ENCODE measurements at regions not wholly inside any gene's neighbourhood (a gene's known extent, or its start where the extent isn't known, plus 50 kb on each side); places are given as distances from the start of the nearest gene placed in this dataset.

- no peak overlapping the region for H3K4me3 Mint-ChIP-seq
- no peak for DNase-seq (ENCODE audit: low spot score)
- ChIA-PET CTCF (no interaction called here), POLR2A (interaction anchor here (0.5 kb wide), 1 partner anchor 505 kb away, joined by 3 read pairs; no protein-coding TSS in a partner anchor)
- TF ChIP-seq ZNF423 (CRISPR knock-in tag; IDR thresholded peaks at IDR 0.05): no peak
- TF ChIP-seq SOX15 (CRISPR knock-in tag; IDR thresholded peaks at IDR 0.05): no peak
- no peak for TF ChIP-seq GABPB1 (CRISPR knock-in tag; IDR thresholded peaks at IDR 0.05)
- no peak for TF ChIP-seq ZNF416 (CRISPR knock-in tag; IDR thresholded peaks at IDR 0.05)
- TF ChIP-seq OVOL2 (CRISPR knock-in tag; IDR thresholded peaks at IDR 0.05; ENCODE audit: borderline replicate concordance): no peak
- TF ChIP-seq ELF4 (CRISPR knock-in tag; IDR thresholded peaks at IDR 0.05; ENCODE audit: low read depth): no peak
- no peak for ATAC-seq
- no peaks in the 10 kb centered on the region for H3K27me3 Mint-ChIP-seq (ENCODE audit: low read depth)
- peaks cover 5% of the 10 kb centered on the region for H3K9me3 Mint-ChIP-seq
- H3K27ac Mint-ChIP-seq: no peak overlapping the region
- 0 out of 2 replicates have a peak, but pooled peaks cover 4% of the 10 kb centered on the region for H3K36me3 Mint-ChIP-seq
- H3K4me1 Mint-ChIP-seq: peaks cover 15% of the 10 kb centered on the region
These were observed 499.5 kb downstream of the AACS start for GRCh38 chr12:125564753-125565152.

- no peak overlapping the region for H3K27ac Mint-ChIP-seq
- ChIA-PET POLR2A (no interaction called here), CTCF (interaction anchor here (1.5 kb wide), 1 partner anchor 18 kb away, joined by 6 read pairs; no protein-coding TSS in a partner anchor)
- H3K27me3 Mint-ChIP-seq (ENCODE audit: low read depth): no peaks in the 10 kb centered on the region
- H3K4me1 Mint-ChIP-seq: peaks cover 32% of the 10 kb centered on the region
- TF ChIP-seq MYBL2 (CRISPR knock-in tag; IDR thresholded peaks at IDR 0.05) (no peak), CBFB (CRISPR knock-in tag; IDR thresholded peaks at IDR 0.05; ENCODE audit: low read depth) (no peak), ZNF671 (CRISPR knock-in tag; IDR thresholded peaks at IDR 0.05) (no peak), ZMAT4 (CRISPR knock-in tag; IDR thresholded peaks at IDR 0.05) (no peak), ATF1 (CRISPR knock-in tag; IDR thresholded peaks at IDR 0.05) (no peak), E2F4 (CRISPR knock-in tag; IDR thresholded peaks at IDR 0.05; ENCODE audit: borderline replicate concordance, low read depth) (no peak), TEAD4 (CRISPR knock-in tag; IDR thresholded peaks at IDR 0.05) (no peak), NR2C2 (CRISPR knock-in tag; IDR thresholded peaks at IDR 0.05) (no peak), USF2 (CRISPR knock-in tag; IDR thresholded peaks at IDR 0.05) (no peak), ZNF263 (CRISPR knock-in tag; IDR thresholded peaks at IDR 0.05; ENCODE audit: low read depth) (no peak)
- DNase-seq (ENCODE audit: low spot score) (no peak), ATAC-seq (no peak)
- H3K36me3 Mint-ChIP-seq: no peaks in the 10 kb centered on the region
- H3K4me3 Mint-ChIP-seq: no peak overlapping the region
- no peaks in the 10 kb centered on the region for H3K9me3 Mint-ChIP-seq
These were observed 502.3 kb downstream of the AACS start for GRCh38 chr12:125567581-125567980.

- TF ChIP-seq E2F5 (CRISPR knock-in tag; IDR thresholded peaks at IDR 0.05) (no peak), ETV6 (CRISPR knock-in tag; IDR thresholded peaks at IDR 0.05) (no peak), FOXP1 (CRISPR knock-in tag; IDR thresholded peaks at IDR 0.05; ENCODE audit: borderline replicate concordance) (no peak), OVOL2 (CRISPR knock-in tag; IDR thresholded peaks at IDR 0.05; ENCODE audit: borderline replicate concordance) (no peak), CREB1 (CRISPR knock-in tag; IDR thresholded peaks at IDR 0.05) (no peak), PRDM15 (CRISPR knock-in tag; IDR thresholded peaks at IDR 0.05) (no peak), ZNF512 (CRISPR knock-in tag; IDR thresholded peaks at IDR 0.05; ENCODE audit: borderline replicate concordance) (no peak), NR1H2 (CRISPR knock-in tag; IDR thresholded peaks at IDR 0.05) (no peak), JAZF1 (CRISPR knock-in tag; IDR thresholded peaks at IDR 0.05) (no peak), TP53 (CRISPR knock-in tag; IDR thresholded peaks at IDR 0.05) (no peak), ZNF416 (CRISPR knock-in tag; IDR thresholded peaks at IDR 0.05) (no peak), MYBL2 (CRISPR knock-in tag; IDR thresholded peaks at IDR 0.05) (no peak)
- POLR2A ChIA-PET: no interaction called here
- Mint-ChIP-seq H3K27me3 (ENCODE audit: low read depth) (no peaks in the 10 kb centered on the region), H3K4me3 (no peak overlapping the region), H3K4me1 (peaks cover 32% of the 10 kb centered on the region), H3K36me3 (no peaks in the 10 kb centered on the region), H3K9me3 (no peaks in the 10 kb centered on the region), H3K27ac (no peak overlapping the region)
- DNase-seq (ENCODE audit: low spot score): no peak
- ATAC-seq: no peak
- CTCF ChIA-PET: interaction anchor here (1.3 to 1.5 kb wide), 2 partner anchors 18 to 19 kb away, joined by 3 to 6 read pairs; no protein-coding TSS in a partner anchor
These were observed 503.1 kb downstream of the AACS start for GRCh38 chr12:125568306-125568705.
